ENCODE measurements at regions not wholly inside any gene's neighbourhood (a gene's known extent, or its start where the extent isn't known, plus 50 kb on each side); places are given as distances from the start of the nearest gene placed in this dataset.

DNA sequence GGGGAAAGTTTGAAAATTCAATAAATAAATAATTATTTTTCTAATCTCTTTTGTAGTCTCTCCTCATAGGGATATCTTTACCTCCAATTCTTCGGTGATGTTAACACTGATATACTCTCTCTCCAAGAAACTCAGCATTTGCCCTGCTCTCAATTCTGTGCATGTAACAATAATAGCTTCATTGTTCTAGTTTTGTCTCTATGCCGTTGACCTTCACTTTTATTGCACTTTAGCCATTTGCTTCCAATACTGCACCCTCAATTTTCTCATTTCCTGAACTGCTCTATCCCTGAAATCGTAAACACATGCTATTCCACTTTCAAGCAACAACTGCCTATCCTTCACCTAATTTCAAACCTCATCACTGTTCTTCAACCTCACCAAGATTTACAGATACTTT, 645.0 kb downstream of the C12orf50 start:
- no peak for TF ChIP-seq POLR2AphosphoS5 (IDR thresholded peaks at IDR 0.05; ENCODE audit: insufficient read depth, low read depth, low read length)
- TF ChIP-seq JUN (IDR thresholded peaks at IDR 0.05; ENCODE audit: borderline replicate concordance, insufficient read depth, insufficient read length, low read depth) = no peak
- TF ChIP-seq CTCF (IDR thresholded peaks at IDR 0.05; ENCODE audit: extremely low read depth in 1 of 2, insufficient read depth in 1 of 2, low read depth in 1 of 2, low read length in 2 of 2) = no peak

Measured in endothelial cell of umbilical vein (primary cell).